HG03342 (cell line): ENCODE measurements at regions not wholly inside any gene's neighbourhood (a gene's known extent, or its start where the extent isn't known, plus 50 kb on each side); places are given as distances from the start of the nearest gene placed in this dataset.

Experiments used
- ATAC-seq: cut with Tn5 transposase; IDR thresholded peaks from one replicate; pipeline ENCODE4 v1.9.1; 2021; ENCODE audit warnings: mild to moderate bottlenecking, moderate library complexity; ENCODE audit not compliant: unreplicated experiment

DNA sequence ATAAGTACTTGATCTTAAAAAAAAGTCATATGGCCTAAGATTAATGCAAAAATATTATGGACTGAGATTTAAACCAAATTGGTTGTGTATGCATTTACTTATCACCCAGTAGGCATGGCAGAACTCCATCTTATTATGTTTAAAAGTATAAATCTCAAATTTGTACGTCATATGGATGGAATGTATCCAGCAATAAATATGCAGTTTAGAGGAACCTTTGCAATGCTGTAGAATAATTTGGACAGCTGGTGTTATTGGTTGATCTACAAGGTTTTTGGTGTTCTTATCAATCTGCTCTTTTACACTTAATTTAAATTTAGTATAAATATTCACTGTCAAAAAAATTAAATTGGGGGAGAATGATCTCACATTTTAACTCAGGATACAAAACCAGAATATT is 640.2 kb downstream of the SATB2 start:
- no peak for ATAC-seq

DNA sequence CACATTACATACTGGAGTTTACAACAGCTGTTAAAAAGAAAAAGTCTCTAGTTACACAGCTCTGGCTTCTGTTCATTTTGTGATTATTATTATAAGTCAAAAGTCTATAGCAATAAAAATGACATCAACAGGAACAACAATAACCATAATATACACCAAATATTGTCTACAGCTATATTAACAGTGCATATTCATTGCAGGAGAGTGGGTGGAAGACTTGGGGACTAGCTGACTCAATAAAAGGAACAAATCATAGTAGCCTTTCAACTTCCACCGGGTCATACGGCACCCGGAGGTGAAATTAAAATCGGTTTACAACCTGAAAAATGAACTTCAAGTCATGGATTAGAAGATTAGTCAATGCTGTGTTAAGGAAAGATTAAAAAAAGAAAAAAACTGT is 642.1 kb downstream of the SATB2 start:
- ATAC-seq = no peak

DNA sequence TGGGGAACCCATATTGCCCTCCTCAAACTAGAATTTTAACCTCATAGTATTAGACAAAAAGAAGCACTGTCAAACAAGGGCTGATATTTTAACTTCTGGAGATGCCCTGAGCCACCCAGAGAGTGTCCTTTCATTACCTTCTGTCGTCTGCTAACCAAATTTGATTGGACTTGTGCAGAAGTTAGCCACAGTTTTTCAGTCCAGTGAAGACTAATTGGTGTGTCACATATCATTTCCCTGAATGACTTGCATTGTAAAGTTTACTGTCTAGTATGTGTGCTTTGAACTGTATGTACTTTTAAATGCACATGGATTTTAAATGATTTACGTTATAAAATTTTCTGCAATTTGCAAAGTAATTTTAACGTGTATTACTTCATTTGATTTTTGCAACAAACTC is 646.5 kb downstream of the SATB2 start:
- no peak for ATAC-seq

DNA sequence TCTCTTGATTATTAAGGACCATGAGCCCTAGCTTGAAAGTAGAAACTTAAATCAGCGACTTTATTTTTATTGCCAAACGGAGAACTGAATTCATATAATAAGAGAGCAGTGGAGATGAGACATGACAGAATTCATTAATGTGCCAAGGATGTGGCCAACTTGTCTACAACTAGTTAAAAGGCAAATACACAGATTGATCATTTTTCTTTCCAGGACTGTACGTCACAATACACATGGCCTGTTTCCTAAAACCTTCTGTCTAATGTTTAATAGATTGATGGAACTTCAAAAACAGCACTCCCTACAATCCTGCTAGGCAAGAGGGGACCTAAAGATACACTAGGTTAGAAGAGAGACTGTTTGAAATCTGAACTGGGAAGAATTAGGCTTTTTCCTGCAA is 647.8 kb downstream of the SATB2 start:
- ATAC-seq = no peak

DNA sequence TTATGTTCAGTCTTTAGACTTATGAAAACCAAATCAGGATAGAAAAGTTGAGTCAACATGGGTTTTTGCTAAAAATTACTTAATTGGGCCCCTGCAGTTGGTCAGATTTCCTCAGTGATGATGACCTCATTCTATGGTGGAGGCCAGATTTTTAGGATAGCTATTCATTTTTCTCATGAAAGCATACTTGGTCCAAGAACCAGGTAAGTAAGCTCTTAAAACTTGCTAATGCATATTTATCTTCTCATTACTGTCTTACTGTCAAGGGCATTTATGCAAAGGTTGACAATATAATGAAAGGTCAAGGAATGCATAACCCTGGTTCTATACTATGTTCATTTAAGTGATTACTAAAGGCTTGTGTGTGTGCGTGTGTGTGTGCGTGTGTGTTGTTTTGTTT is 650.6 kb downstream of the SATB2 start:
- no peak for ATAC-seq

DNA sequence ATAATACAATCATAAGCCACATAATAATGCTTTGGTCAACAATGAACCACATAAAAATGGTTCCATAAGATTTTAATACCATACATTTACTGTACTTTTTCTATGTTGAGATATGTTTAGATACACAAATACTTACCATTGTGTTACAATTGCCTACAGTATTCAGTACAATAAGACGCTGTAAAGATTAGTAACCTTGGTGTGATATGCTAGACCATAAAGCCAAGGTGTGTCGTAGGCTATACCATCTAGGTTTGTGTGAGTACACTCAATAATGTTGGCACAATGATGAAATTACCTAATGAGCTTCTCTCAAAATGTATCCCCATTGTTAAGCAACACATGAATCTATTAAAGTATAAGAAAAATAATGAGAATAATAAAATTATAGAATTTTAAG is 662.3 kb downstream of the SATB2 start:
- ATAC-seq = no peak

DNA sequence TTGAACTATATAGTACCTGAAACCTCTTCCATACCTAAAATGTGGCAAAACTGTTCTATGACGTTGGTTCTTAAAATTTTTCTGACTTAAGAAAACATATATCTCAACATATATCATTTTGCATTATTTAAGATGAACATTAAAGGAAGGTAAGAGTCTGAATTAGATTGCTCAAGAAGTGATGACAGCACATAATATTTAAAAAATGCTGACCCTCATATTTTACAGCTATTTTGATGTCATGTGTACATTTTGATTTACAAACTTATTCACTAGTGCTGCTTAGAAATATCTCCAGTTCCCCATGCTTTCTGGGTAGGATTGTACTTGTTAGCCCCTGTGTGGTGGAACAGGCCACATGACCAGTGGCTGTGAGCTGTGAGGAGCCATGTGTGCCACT is 666.1 kb downstream of the SATB2 start:
- ATAC-seq = no peak

DNA sequence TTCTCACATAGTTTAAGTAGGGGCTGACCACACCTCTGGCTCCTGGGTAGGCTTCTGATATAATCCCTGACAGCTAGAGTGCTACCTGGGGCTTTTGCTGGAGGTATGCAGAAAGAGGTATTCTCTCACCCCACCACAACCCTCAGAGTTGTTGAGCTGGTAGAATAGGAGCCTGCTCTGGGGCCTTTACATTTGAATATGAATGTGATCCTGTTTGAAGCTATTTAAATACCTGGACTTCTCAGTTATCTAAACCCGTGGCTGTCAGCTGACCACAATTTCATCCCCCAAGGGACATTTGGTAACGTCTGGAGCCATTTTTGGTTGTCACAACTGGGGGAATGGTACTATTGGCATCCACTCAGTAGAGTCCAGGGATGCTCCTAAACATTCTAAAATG is 669.1 kb downstream of the SATB2 start:
- ATAC-seq = no peak

DNA sequence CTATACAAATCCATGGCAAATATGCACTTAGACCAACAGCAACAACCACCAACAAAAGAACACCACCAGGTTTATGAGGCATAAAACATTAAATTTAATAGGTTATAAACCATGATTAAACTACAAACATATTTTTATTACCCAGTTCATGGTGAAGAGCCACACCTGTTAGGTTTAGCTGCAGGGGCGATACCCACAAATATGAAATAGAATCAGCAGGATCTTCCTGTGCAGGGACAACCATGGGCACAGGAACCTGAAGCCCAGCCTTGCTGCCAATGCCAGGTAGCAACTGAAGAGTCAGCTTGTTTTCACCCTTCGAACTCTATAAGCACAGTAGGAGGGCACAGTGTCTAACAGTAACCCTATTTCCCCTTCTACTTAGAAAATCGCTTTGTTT is 675.0 kb downstream of the SATB2 start:
- no peak for ATAC-seq

DNA sequence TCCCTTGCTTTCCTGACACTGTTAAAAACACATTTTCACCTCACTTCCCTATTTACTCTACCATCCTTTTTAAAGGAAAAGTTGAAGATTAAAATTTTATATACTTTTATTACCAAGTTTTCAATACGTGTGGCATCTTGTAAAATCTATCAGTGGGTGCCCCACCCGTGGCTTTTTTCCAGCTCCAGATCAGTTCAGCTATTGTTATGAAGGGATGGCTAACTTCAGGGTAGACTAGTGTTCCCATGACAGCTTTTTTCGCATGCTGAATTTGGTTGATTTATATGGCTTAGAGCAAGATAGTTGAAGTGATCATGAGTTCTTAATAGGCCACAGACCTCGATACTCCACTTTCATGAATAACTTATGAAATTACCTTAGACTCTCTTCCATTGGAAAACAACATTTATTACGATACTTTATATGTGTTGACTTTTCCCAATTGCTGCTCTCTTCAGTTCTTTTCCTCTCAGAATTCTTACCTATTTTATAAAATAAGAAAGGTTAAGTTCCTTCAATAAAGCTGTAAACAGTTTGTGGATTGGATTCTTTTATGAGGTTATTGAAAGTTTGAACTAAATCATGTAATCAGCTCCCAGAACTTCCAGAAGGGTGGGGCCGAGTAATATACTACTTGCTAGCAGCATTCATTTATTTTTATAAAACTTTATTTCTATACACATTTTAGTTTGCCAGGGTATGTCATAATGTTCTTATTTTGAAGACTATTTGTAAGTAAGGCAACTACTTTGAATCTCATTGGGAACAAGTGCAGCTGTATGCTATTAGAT is 680.9 kb downstream of the SATB2 start:
- ATAC-seq = no peak

DNA sequence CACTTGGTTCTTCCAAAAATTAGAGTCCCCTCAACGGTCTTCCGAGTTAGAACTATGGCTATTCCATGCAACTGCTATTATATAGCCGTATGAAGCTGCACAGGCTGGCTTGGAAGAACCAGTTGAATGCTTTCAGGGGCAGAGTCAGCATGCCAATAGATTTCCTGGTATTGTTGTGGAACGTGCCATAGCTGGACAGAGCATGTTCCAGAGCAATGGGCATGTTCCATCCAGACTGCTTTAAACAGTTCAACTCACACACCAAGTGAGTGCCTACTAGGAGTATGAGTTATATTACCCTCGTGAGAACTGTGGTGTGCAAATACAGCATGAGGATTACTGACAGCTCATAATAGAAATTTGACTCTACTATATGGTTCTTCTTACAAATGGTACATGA is 682.0 kb downstream of the SATB2 start:
- no peak for ATAC-seq

DNA sequence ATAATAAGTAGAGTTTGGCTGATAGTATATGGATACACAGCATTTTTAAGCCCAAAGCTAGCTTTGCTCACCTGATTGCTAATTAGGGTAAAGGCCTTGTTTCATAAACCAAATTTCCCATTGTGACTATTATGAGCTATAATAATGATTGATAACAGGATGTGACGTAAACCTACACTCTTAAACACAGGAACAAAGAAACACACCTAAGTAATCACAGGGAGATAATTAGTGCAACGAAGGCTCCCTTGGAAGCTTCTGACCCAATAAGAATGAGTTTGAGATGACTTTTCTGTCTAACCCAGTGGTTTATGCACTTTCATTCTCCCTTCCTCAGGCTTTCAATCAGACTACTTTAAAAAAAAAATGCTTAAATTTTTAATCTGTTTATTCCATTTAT is 683.2 kb downstream of the SATB2 start:
- ATAC-seq = no peak

DNA sequence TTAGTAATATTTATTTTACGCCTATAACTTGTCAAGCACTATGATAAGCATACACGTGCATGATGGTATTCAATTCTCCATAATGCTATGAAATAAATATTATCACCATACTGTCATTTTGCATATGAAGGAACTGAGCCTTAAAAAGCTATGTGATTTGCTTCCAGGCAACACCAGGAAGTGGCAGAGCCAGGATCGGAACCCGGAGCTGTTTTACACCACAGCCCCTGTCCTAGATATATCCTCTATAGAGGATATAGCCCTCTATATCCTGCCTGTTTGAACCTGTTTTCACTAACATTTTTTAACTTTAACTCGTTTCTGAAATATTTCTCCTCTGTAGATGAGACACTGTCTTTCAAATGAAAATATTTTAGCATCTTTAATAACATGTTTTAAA is 690.0 kb downstream of the SATB2 start:
- no peak for ATAC-seq

DNA sequence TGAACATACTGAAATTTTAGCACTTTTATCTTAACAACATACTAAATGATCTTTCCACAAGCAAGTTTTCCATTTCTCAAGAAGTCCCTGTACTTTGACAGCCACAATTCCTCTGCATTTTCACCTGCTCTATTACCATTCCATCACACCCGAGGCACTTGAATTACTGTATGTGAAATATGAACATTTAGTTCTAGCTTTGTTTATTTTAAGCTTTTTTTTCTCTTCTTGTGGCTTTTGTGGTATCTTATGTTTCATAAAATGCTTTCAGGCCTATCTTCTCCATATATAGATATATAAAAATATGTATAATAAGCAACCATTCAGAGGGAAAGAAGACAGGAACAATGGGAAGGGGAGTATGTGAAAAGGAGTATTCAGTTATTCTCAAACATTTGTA is 693.9 kb downstream of the SATB2 start:
- no peak for ATAC-seq

DNA sequence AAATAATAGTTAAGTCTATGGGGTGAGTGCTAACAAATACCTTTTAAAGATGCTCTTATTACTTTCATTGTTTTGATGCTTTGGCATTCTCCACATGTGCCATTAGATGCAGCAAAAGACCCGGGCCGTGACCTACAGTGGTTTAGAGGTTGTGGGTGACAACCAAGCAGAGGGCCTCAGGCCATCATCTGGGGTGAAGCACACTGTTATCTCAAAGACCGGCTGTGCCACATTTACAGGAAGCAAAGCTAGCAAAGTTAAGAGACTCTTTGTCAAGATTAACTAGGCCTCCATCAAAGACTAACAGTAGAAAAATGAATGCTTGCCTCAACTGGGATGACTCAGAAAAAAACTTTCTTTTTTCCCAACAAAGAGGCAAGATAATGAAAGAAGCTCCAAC is 695.3 kb downstream of the SATB2 start:
- ATAC-seq = no peak

DNA sequence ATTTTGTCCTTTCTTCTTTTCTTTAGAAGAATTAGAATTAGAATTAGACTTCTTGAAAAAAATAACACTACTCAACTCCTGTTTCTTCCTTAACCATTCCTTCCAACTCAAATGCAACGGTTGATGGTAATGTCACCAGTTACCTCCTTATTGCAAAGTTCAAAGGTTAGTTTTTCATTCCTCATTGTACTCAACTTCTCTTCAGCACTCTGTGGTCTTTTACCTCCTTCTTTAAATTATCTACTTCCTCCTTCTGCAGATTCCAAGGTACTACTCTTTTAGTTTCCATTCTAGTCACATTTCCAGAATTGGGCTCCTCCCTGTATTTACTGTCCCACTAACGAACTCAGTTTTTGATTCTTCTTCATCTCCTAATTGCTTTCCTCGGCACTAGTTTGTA is 700.7 kb downstream of the SATB2 start:
- ATAC-seq = no peak

DNA sequence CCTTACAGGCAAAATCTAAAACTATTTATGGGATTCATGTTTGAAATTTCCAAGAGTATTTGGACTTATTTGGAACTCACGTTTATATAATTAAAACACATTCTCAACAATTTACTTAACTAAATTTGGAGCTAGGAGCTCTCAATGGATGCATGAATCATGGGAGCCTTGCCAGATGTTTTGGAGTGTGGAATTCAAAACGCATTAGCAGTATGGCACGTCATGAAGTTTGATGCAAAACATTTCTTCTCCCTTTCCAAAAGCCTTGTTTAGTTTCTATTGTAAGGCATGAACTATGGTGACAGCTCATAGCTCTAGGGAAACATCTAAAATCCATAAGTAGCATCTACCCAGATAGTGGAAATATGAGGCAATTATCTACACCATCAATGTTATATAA is 701.6 kb downstream of the SATB2 start:
- ATAC-seq = no peak

DNA sequence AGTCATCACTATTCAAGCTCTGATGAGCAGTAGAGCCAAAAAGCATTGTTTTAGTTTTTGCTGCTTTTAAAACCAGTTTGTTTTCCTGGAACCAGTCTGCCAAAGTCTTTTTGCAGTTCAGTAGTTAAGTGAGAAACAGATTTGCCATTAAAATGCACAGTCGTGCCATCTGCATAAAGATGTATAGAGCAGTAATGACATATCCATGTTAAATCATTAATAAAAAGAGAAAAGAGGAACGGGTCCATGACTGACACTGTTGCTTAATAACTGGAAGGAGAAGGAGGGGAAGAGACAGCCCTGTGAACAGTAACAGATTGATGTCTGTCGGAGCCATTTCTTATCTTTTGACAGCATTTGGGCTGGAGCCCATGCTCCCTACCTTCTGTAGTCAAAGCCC is 704.6 kb downstream of the SATB2 start:
- ATAC-seq = no peak

DNA sequence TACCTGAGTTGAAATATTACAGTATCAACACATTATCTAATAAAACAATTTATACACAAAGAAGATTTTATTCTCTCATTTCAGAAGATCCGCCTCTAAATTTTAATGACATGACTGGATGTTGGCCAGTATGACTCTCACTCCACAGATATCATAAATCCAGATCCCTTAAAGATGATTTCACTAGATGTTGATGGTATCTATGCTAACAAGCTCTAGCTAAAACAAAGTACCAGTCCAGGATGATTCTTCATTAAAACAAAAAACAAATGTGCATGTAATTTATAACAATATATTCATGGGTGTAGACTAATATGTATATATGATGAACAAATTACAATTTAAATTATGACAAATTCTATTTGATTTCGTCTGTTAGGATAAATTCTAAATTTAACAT is 708.4 kb downstream of the SATB2 start:
- no peak for ATAC-seq

DNA sequence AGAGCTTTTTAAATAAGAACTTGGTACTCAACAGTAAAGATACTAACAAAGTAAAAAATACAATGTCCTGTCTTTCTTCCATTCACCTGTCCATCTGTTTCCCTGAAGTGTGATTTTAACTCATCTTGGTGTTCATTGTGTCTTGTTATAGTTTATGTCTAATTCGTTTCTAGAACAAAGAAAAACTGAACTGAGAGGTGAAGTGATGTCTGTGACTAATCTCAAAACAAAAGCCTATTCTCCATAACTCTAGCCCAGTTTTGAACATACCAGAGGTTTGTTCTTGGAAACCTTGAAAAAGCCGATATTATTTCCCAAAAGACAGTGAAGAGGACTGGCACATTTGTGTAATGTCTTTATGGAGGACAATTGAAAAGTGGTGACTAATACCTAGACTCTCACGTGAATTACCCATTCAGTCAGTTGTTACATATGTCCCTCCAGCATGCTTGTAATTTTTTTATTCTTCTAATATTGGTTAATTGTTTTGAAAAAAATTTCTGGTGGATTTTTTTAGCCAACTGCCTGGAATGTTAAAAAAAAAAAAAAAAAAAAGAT is 725.8 kb downstream of the SATB2 start:
- ATAC-seq = no peak

DNA sequence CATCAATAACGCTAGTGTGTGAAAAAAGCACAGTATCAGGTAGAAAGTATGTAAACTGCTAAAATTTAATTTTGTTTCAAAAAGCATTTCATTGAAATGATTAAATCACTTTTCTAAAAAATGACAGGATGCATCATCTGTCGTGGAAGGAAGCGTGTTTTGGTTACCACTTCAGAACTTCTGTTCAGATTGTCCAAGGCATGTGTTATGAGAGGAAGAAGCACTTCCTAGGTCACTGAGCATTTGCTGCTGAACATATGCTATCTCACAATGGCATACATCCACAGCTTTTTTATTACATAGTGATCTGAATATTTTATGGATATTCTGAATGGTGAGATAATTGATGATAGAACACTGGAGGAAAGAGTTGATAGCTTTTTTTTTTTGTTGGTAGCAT is 737.5 kb downstream of the SATB2 start:
- no peak for ATAC-seq

DNA sequence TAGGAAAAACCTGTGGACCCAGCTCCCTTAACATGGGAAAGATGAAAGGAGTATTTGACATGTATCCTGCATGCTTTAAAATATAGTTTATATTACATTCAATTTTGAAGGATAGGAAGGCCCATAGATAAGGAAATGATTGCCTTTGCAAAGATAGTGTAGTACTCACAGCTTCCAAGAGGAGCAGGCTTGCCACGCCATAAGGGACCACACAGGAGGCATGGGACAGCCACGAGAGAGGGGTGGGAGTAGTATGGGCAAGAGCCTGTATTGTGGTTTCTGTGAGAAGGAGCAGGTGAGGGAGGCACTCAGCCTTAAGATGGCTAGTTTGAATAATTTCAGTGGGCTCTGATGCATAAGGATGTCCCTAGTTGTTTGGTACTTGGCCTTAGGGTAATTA is 740.3 kb downstream of the SATB2 start:
- ATAC-seq = no peak

DNA sequence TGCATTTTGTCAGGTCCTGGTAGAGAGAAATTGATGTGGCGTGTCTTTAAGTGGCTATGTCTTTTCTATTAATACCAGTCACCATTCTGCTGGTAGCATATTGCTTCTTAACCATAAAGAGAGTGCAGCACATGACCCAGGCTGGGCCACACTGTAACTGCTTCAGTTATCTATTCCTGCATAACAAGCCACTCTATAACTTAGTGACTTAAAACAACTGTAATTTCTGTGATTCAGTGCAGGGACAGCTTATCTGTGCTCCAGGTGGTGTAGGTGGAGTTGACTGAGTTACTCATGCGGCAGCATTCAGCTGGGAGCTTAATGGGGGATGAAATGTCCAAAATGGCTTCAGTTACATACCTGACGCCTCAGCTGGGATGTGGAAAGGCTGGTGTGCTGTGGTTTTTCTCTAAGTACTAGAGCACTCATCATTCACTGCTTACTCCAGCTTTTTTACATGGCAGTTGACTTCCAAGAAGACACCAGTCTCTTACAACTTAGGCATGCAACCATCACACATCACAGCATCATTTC is 742.4 kb downstream of the SATB2 start:
- no peak for ATAC-seq
